ENCODE measurements at regions not wholly inside any gene's neighbourhood (a gene's known extent, or its start where the extent isn't known, plus 50 kb on each side); places are given as distances from the start of the nearest gene placed in this dataset.

DNA sequence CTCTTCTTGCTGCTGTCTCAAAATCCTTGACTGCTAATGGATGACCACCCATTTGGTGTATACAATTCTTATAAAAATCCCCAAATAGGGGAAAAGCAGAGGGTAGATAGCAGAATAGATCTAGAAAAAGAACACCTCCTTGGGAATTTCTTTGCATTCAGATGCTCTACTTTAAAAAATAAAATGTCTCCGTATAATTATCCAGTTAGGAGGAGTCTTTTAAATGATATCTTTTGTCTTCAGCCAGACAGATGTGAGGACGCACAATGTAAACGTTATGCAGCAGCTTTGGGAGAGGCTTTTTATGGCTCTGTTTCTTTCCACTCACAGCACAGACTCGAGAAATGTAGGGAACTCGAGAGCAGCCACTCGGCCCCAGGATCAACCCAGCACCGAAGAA is 300.2 kb downstream of the IRF8 start:
- Histone ChIP-seq H3K36me3 (ENCODE audit: insufficient read depth, low read length) (no peaks in the 10 kb centered on the region), H3K79me2 (ENCODE audit: insufficient read depth, low read length) (no peaks in the 10 kb centered on the region), H3K4me2 (ENCODE audit: low read length) (no peak overlapping the region), H2AFZ (ENCODE audit: low read depth, low read length) (no peak overlapping the region), H3K27ac (ENCODE audit: low read depth, low read length) (no peak overlapping the region), H3K4me3 (ENCODE audit: insufficient read depth, low read depth, low read length) (no peak overlapping the region), H3K9ac (ENCODE audit: low read length) (no peak overlapping the region), H3K27me3 (ENCODE audit: insufficient read depth, low read length) (peaks cover 65% of the 10 kb centered on the region), H3K4me1 (ENCODE audit: insufficient read depth, low read length) (no peaks in the 10 kb centered on the region), H3K9me3 (ENCODE audit: insufficient read depth, low read depth, low read length) (no peaks in the 10 kb centered on the region), H4K20me1 (ENCODE audit: insufficient read depth, low read length) (no peaks in the 10 kb centered on the region)
- Mint-ChIP-seq H3K4me3 (ENCODE audit: unreplicated experiment) (no peak overlapping the region), H3K4me1 (ENCODE audit: low read depth, unreplicated experiment) (peaks cover 8% of the 10 kb centered on the region), H3K36me3 (ENCODE audit: low read depth, unreplicated experiment) (no peaks in the 10 kb centered on the region), H3K27me3 (ENCODE audit: low read depth, unreplicated experiment) (peaks cover 45% of the 10 kb centered on the region), H3K9me3 (ENCODE audit: unreplicated experiment) (no peaks in the 10 kb centered on the region), H3K27ac (ENCODE audit: unreplicated experiment) (no peak overlapping the region)
- DNase-seq (ENCODE audit: low read depth) (no peak), FAIRE-seq (no peak)
- TF ChIP-seq EZH2 (IDR thresholded peaks at IDR 0.05; ENCODE audit: insufficient read depth, low read length) (no peak), CTCF (IDR thresholded peaks at IDR 0.05; ENCODE audit: insufficient read depth, low read depth, low read length) (no peak)

- Mint-ChIP-seq H3K36me3 (ENCODE audit: low read depth, unreplicated experiment) (no peaks in the 10 kb centered on the region), H3K27me3 (ENCODE audit: low read depth, unreplicated experiment) (peaks cover 42% of the 10 kb centered on the region), H3K4me1 (ENCODE audit: low read depth, unreplicated experiment) (peaks cover 8% of the 10 kb centered on the region), H3K9me3 (ENCODE audit: unreplicated experiment) (no peaks in the 10 kb centered on the region), H3K27ac (ENCODE audit: unreplicated experiment) (no peak overlapping the region), H3K4me3 (ENCODE audit: unreplicated experiment) (no peak overlapping the region)
- Histone ChIP-seq H3K4me1 (ENCODE audit: insufficient read depth, low read length) (no peaks in the 10 kb centered on the region), H3K4me3 (ENCODE audit: insufficient read depth, low read depth, low read length) (no peak overlapping the region), H3K36me3 (ENCODE audit: insufficient read depth, low read length) (no peaks in the 10 kb centered on the region), H3K27ac (ENCODE audit: low read depth, low read length) (no peak overlapping the region), H3K9ac (ENCODE audit: low read length) (no peak overlapping the region), H2AFZ (ENCODE audit: low read depth, low read length) (no peak overlapping the region), H3K9me3 (ENCODE audit: insufficient read depth, low read depth, low read length) (no peaks in the 10 kb centered on the region), H3K79me2 (ENCODE audit: insufficient read depth, low read length) (no peaks in the 10 kb centered on the region), H4K20me1 (ENCODE audit: insufficient read depth, low read length) (no peaks in the 10 kb centered on the region), H3K4me2 (ENCODE audit: low read length) (no peak overlapping the region), H3K27me3 (ENCODE audit: insufficient read depth, low read length) (peaks cover 60% of the 10 kb centered on the region)
- no peak for TF ChIP-seq EZH2 (IDR thresholded peaks at IDR 0.05; ENCODE audit: insufficient read depth, low read length)
- no peak for DNase-seq (ENCODE audit: low read depth)
- FAIRE-seq, result no peak
Measured at GRCh38 chr16:86199871-86200695, 301.1 kb downstream of the IRF8 start.

- H3K27me3 Mint-ChIP-seq (ENCODE audit: low read depth, unreplicated experiment), result peaks cover 42% of the 10 kb centered on the region
- Histone ChIP-seq H3K27me3 (ENCODE audit: insufficient read depth, low read length) (peaks cover 56% of the 10 kb centered on the region), H3K9me3 (ENCODE audit: insufficient read depth, low read depth, low read length) (no peaks in the 10 kb centered on the region), H3K36me3 (ENCODE audit: insufficient read depth, low read length) (no peaks in the 10 kb centered on the region), H2AFZ (ENCODE audit: low read depth, low read length) (no peak overlapping the region), H4K20me1 (ENCODE audit: insufficient read depth, low read length) (no peaks in the 10 kb centered on the region), H3K4me2 (ENCODE audit: low read length) (no peak overlapping the region), H3K4me1 (ENCODE audit: insufficient read depth, low read length) (no peaks in the 10 kb centered on the region), H3K79me2 (ENCODE audit: insufficient read depth, low read length) (no peaks in the 10 kb centered on the region), H3K4me3 (ENCODE audit: insufficient read depth, low read depth, low read length) (no peak overlapping the region), H3K27ac (ENCODE audit: low read depth, low read length) (no peak overlapping the region), H3K9ac (ENCODE audit: low read length) (no peak overlapping the region)
- DNase-seq (ENCODE audit: low read depth), result no peak
- no peak for TF ChIP-seq EZH2 (IDR thresholded peaks at IDR 0.05; ENCODE audit: insufficient read depth, low read length)
- no peak for TF ChIP-seq CTCF (IDR thresholded peaks at IDR 0.05; ENCODE audit: insufficient read depth, low read depth, low read length)
- no peak overlapping the region for H3K27ac Mint-ChIP-seq (ENCODE audit: unreplicated experiment)
- H3K4me1 Mint-ChIP-seq (ENCODE audit: low read depth, unreplicated experiment), result peaks cover 8% of the 10 kb centered on the region
- no peaks in the 10 kb centered on the region for H3K9me3 Mint-ChIP-seq (ENCODE audit: unreplicated experiment)
- FAIRE-seq, result no peak
- no peak overlapping the region for H3K4me3 Mint-ChIP-seq (ENCODE audit: unreplicated experiment)
- no peaks in the 10 kb centered on the region for H3K36me3 Mint-ChIP-seq (ENCODE audit: low read depth, unreplicated experiment)
Measured at GRCh38 chr16:86200722-86201121, 301.8 kb downstream of the IRF8 start.

Data from astrocyte (in vitro differentiated cells and primary cell).